Ishikawa (cell line): ENCODE measurements at regions not wholly inside any gene's neighbourhood (a gene's known extent, or its start where the extent isn't known, plus 50 kb on each side); places are given as distances from the start of the nearest gene placed in this dataset.

Experiments
- CEBPB ChIP-seq: IDR thresholded peaks from 2 replicates; pipeline ENCODE4 v1.6.1; 2012
- CREB1 ChIP-seq: IDR thresholded peaks from 2 replicates; pipeline ENCODE4 v1.6.1; 2012; ENCODE audit warnings: low read depth
- EGR1 ChIP-seq: IDR thresholded peaks from 2 replicates; pipeline ENCODE4 v1.6.1; 2012
- EP300 ChIP-seq: IDR thresholded peaks from 2 replicates; pipeline ENCODE4 v1.6.1; 2012; ENCODE audit warnings: borderline replicate concordance
- FOXM1 ChIP-seq: IDR thresholded peaks from 2 replicates; pipeline ENCODE4 v1.6.1; 2012; ENCODE audit warnings: low read depth, borderline replicate concordance
- NFIC ChIP-seq: IDR thresholded peaks from 2 replicates; pipeline ENCODE4 v1.6.1; 2012
- RAD21 ChIP-seq: IDR thresholded peaks from 2 replicates; pipeline ENCODE4 v1.6.1; 2012; ENCODE audit warnings: low read depth
- TAF1 ChIP-seq: IDR thresholded peaks from 2 replicates; pipeline ENCODE4 v1.6.1; 2012; ENCODE audit warnings: low read depth, mild to moderate bottlenecking
- TCF12 ChIP-seq: IDR thresholded peaks from 2 replicates; pipeline ENCODE4 v1.6.1; 2012; ENCODE audit warnings: low read depth
- TEAD4 ChIP-seq: IDR thresholded peaks from 2 replicates; pipeline ENCODE4 v1.6.1; 2012
- YY1 ChIP-seq: IDR thresholded peaks from 2 replicates; pipeline ENCODE4 v1.6.1; 2012; ENCODE audit warnings: low read depth
- ZBTB7A ChIP-seq: IDR thresholded peaks from 2 replicates; pipeline ENCODE4 v1.6.1; 2012; ENCODE audit warnings: low read depth
- TF ChIP-seq, protein P1 (sequence below): IDR thresholded peaks from 2 replicates; pipeline ENCODE4 v1.6.1; 2012; ENCODE audit warnings: low read depth, mild to moderate bottlenecking
- TF ChIP-seq, protein P2 (sequence below): IDR thresholded peaks from 2 replicates; pipeline ENCODE4 v1.6.1; 2012
- TF ChIP-seq, protein P3 (sequence below): IDR thresholded peaks from 2 replicates; pipeline ENCODE4 v1.6.1; 2012

DNA sequence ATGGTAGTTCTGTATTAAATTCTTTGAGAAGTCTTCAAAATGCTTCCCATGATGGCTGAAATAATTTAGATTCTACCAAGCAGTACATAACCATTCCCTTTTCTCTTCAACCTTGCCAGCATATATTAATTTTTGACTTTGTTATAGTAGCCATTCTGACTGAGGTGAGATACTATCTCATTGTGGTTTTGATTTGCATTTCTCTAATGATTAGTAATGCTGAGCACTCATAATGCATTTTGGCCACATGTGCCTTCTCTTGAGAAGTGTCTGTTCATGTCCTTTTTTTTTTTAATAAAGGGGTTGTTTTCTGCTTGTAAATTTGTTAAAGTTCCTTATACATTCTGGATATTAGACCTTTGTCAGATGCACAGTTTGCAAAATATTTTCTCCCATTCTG, 173.9 kb downstream of the CALCRL start:
- TF ChIP-seq NFIC (no peak), EGR1 (no peak), CEBPB (no peak), ZBTB7A (no peak), EP300 (no peak), YY1 (no peak), FOXM1 (no peak), RAD21 (no peak), TCF12 (no peak), CREB1 (no peak), TAF1 (no peak), TEAD4 (no peak)
- TF ChIP-seq, protein P1, sequence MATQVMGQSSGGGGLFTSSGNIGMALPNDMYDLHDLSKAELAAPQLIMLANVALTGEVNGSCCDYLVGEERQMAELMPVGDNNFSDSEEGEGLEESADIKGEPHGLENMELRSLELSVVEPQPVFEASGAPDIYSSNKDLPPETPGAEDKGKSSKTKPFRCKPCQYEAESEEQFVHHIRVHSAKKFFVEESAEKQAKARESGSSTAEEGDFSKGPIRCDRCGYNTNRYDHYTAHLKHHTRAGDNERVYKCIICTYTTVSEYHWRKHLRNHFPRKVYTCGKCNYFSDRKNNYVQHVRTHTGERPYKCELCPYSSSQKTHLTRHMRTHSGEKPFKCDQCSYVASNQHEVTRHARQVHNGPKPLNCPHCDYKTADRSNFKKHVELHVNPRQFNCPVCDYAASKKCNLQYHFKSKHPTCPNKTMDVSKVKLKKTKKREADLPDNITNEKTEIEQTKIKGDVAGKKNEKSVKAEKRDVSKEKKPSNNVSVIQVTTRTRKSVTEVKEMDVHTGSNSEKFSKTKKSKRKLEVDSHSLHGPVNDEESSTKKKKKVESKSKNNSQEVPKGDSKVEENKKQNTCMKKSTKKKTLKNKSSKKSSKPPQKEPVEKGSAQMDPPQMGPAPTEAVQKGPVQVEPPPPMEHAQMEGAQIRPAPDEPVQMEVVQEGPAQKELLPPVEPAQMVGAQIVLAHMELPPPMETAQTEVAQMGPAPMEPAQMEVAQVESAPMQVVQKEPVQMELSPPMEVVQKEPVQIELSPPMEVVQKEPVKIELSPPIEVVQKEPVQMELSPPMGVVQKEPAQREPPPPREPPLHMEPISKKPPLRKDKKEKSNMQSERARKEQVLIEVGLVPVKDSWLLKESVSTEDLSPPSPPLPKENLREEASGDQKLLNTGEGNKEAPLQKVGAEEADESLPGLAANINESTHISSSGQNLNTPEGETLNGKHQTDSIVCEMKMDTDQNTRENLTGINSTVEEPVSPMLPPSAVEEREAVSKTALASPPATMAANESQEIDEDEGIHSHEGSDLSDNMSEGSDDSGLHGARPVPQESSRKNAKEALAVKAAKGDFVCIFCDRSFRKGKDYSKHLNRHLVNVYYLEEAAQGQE: no peak
- TF ChIP-seq, protein P2, sequence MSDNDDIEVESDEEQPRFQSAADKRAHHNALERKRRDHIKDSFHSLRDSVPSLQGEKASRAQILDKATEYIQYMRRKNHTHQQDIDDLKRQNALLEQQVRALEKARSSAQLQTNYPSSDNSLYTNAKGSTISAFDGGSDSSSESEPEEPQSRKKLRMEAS: no peak
- TF ChIP-seq, protein P3, sequence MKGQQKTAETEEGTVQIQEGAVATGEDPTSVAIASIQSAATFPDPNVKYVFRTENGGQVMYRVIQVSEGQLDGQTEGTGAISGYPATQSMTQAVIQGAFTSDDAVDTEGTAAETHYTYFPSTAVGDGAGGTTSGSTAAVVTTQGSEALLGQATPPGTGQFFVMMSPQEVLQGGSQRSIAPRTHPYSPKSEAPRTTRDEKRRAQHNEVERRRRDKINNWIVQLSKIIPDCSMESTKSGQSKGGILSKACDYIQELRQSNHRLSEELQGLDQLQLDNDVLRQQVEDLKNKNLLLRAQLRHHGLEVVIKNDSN: no peak

DNA sequence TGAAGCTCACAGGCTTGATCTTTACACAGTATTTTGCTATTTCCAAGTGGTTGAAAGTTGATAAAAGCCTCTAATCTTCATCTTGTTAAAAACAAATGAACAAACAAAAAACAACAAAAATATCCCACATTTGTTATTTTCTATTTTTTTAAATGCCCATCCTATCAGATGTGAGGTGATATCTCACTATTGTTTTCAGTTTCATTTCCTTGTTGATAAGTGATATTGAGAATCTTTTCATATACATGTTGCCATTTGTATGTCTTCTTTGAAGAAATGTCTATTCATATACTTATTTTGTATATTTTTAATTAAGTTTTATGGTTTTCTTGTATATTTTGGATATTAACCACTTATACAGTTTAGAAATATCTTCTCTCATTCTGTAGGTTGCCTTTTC, 175.8 kb downstream of the CALCRL start:
- TF ChIP-seq TEAD4: no peak
- TF ChIP-seq EP300: no peak
- TF ChIP-seq, protein P3: no peak
- TF ChIP-seq TAF1: no peak
- no peak for TF ChIP-seq TCF12
- TF ChIP-seq, protein P1: no peak
- TF ChIP-seq FOXM1: no peak
- no peak for TF ChIP-seq NFIC
- TF ChIP-seq, protein P2: no peak
- no peak for TF ChIP-seq CREB1
- no peak for TF ChIP-seq CEBPB
- TF ChIP-seq YY1: no peak
- no peak for TF ChIP-seq RAD21
- TF ChIP-seq EGR1: no peak
- TF ChIP-seq ZBTB7A: no peak

DNA sequence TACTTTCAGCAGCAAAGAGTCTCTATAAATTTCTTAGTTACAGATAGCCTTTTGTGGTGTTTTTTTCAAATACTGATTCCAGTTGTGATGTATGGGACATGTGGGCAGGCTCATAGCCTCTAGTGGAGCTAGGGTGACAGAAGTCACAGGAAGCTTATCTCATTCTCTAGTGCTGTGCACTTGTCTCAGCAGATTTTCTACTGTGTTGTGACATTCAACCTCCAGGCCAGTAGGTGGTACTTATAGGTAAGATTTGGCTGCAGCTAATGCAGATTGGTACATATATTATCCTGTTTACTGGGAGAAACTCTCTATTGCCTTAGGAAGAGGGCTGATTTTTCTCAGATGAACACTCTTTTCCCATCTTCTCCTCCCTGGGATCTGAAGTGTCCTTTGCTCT, 176.2 kb downstream of the CALCRL start:
- TF ChIP-seq, protein P2: no peak
- TF ChIP-seq TAF1: no peak
- TF ChIP-seq TEAD4: no peak
- TF ChIP-seq EP300: no peak
- TF ChIP-seq NFIC: no peak
- TF ChIP-seq, protein P1: no peak
- TF ChIP-seq CEBPB: no peak
- TF ChIP-seq, protein P3: no peak
- no peak for TF ChIP-seq TCF12
- TF ChIP-seq YY1: no peak
- no peak for TF ChIP-seq RAD21
- no peak for TF ChIP-seq ZBTB7A

DNA sequence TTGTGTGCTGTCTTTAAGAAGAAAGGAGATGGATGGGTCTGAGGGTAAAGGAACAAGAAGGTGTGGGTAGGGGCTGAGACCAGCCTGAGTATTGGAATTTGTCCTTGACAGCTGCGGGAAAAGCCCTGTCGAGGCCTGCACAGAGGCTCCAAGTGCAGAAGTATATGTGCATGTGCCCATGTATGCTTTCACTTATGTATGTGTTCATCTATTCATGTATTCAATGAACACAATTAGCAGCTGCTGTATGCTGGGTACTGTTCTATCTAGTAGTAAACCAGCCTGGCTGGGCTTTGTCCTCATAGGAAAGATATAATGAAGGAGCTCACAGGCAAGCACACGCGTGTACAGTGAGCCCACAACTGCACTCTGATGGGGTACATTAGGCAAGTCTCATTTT, 181.4 kb downstream of the CALCRL start:
- no peak for TF ChIP-seq RAD21
- TF ChIP-seq CEBPB: no peak
- TF ChIP-seq, protein P1: no peak
- TF ChIP-seq EGR1: no peak
- TF ChIP-seq EP300: no peak
- no peak for TF ChIP-seq ZBTB7A
- no peak for TF ChIP-seq TCF12
- no peak for TF ChIP-seq TAF1
- TF ChIP-seq, protein P3: no peak
- no peak for TF ChIP-seq TEAD4
